HCT116 (cell line): ENCODE measurements at regions not wholly inside any gene's neighbourhood (a gene's known extent, or its start where the extent isn't known, plus 50 kb on each side); places are given as distances from the start of the nearest gene placed in this dataset.

Source experiments
- ATAC-seq: fragments of 200-7000 bp; cut with Tn5 transposase; 2 replicates; pipeline ENCODE4 v1.9.1; 2020; ENCODE audit warnings: mild to moderate bottlenecking, moderate library complexity
- BruUV-seq: library from RNA; stranded (reverse); fragments of 400-500 nt; replicated peaks from 2 replicates; lab custom pipeline; 2021; lab: Mats Ljungman, UMichigan
- CTCF ChIA-PET: fragments of 300-600 bp; sonication (Branson Sonifier 250); formaldehyde crosslinking; loops from one replicate; lab custom pipeline; 2021; ENCODE audit warnings: antibody characterized with exemption; lab: Charles Lee
- POLR2A ChIA-PET: fragments of 300-600, 350-600 bp; sonication (Branson Sonifier 250); formaldehyde crosslinking; loops from one replicate; lab custom pipeline; 2021; ENCODE audit warnings: antibody characterized with exemption; lab: Charles Lee
- RAD21 ChIA-PET, 2 experiments: fragments of 300-600 bp; sonication (Branson Sonifier 250); formaldehyde crosslinking; loops; one replicate each; lab custom pipeline; 2023; ENCODE audit warnings: low total read pairs in 2 of 2; ENCODE audit not compliant: uncharacterized antibody in 2 of 2, unreplicated experiment in 2 of 2, low non-redundant PET in 1 of 2; lab: Charles Lee
- DNase-seq: peaks from one replicate; pipeline ENCODE4 v3.0.0-alpha.2; 2010; ENCODE audit warnings: low read depth, low spot score
- H2AFZ ChIP-seq: fragments of 200-600 bp; shearing (Covaris generic), sonication (generic); 2 replicates; pipeline ENCODE4 v1.6.1; 2017; ENCODE audit warnings: low read depth, mixed run types, mixed read lengths, antibody characterized with exemption, low read length; ENCODE audit not compliant: poor library complexity, severe bottlenecking
- H3K27ac ChIP-seq: 2 replicates; pipeline ENCODE4 v1.5.1; 2012; ENCODE audit warnings: low read depth, low read length
- H3K27me3 ChIP-seq: fragments of 200-600 bp; sonication (generic); 2 replicates; pipeline ENCODE4 v1.6.1; 2016; ENCODE audit warnings: mixed run types, low read length, mixed read lengths; ENCODE audit not compliant: insufficient read depth
- H3K36me3 ChIP-seq, 2 experiments: fragments of 200-500 bp in 1 of 2; fragments of 200-600 bp in 1 of 2; sonication (Bioruptor generic) in 1 of 2; sonication (generic) in 1 of 2; 2 replicates each; pipeline versions ENCODE4 v1.5.1 to v1.6.1; 2014 to 2016; ENCODE audit warnings: low read length in 2 of 2, inconsistent platforms in 1 of 2, mixed read lengths in 1 of 2, mixed run types in 1 of 2; ENCODE audit not compliant: insufficient read depth in 2 of 2, control insufficient read depth in 1 of 2
- H3K4me1 ChIP-seq, 2 experiments: fragments of 200-600 bp in 1 of 2; sonication (generic) in 1 of 2; 2 replicates each; pipeline versions ENCODE4 v1.5.1 to v1.6.1; 2012 to 2017; ENCODE audit warnings: low read length in 2 of 2, inconsistent platforms in 1 of 2, mild to moderate bottlenecking in 1 of 2, mixed read lengths in 1 of 2, mixed run types in 1 of 2, moderate library complexity in 1 of 2; ENCODE audit not compliant: insufficient read depth in 2 of 2, control insufficient read depth in 1 of 2
- H3K4me2 ChIP-seq: fragments of 200-600 bp; sonication (generic); 2 replicates; pipeline ENCODE4 v1.6.1; 2017; ENCODE audit warnings: mixed run types, low read length, mixed read lengths
- H3K4me3 ChIP-seq, 2 experiments: fragments of 200-600 bp in 1 of 2; sonication (generic) in 1 of 2; replicated peaks in 1 of 2; 2 replicates each; pipeline ENCODE4 v1.5.1; 2011 to 2016; ENCODE audit warnings: low read length in 2 of 2, control low read depth in 1 of 2, low read depth in 1 of 2, mild to moderate bottlenecking in 1 of 2, mixed read lengths in 1 of 2, mixed run types in 1 of 2
- H3K79me2 ChIP-seq: fragments of 200-600 bp; sonication (generic); 2 replicates; pipeline ENCODE4 v1.6.1; 2017; ENCODE audit warnings: mild to moderate bottlenecking, mixed run types, low read length, moderate library complexity, mixed read lengths; ENCODE audit not compliant: insufficient read depth
- H3K9ac ChIP-seq: fragments of 200-600 bp; sonication (generic); 2 replicates; pipeline ENCODE4 v1.6.1; 2016; ENCODE audit warnings: low read length, mixed read lengths
- H3K9me2 ChIP-seq: fragments of 200-600 bp; sonication (generic), shearing (Covaris generic); 2 replicates; pipeline ENCODE4 v1.6.1; 2017; ENCODE audit warnings: mixed run types, mild to moderate bottlenecking, moderate library complexity; ENCODE audit not compliant: insufficient read depth
- H3K9me3 ChIP-seq, 2 experiments: fragments of 200-500 bp in 1 of 2; fragments of 200-600 bp in 1 of 2; sonication (Bioruptor generic) in 1 of 2; sonication (generic) in 1 of 2; 2 replicates each; pipeline ENCODE4 v1.6.1; 2014 to 2017; ENCODE audit warnings: low read length in 2 of 2, mixed read lengths in 2 of 2, inconsistent platforms in 1 of 2, low read depth in 1 of 2, mild to moderate bottlenecking in 1 of 2, mixed run types in 1 of 2, moderate library complexity in 1 of 2; ENCODE audit not compliant: control insufficient read depth in 1 of 2, insufficient read depth in 1 of 2
- H4K20me1 ChIP-seq: fragments of 200-600 bp; sonication (generic), shearing (Covaris generic); 2 replicates; pipeline ENCODE4 v1.6.1; 2017; ENCODE audit warnings: mixed run types, mild to moderate bottlenecking, moderate library complexity; ENCODE audit not compliant: insufficient read depth
- CBX3 ChIP-seq: IDR thresholded peaks from 2 replicates; pipeline ENCODE4 v1.6.1; 2012; ENCODE audit warnings: low read depth
- CEBPB ChIP-seq: IDR thresholded peaks from 2 replicates; pipeline ENCODE4 v1.6.1; 2012; ENCODE audit warnings: low read depth
- ELF1 ChIP-seq: IDR thresholded peaks from 2 replicates; pipeline ENCODE4 v1.6.1; 2012; ENCODE audit warnings: low read depth, borderline replicate concordance
- JUND ChIP-seq: IDR thresholded peaks from 2 replicates; pipeline ENCODE4 v1.6.1; 2012
- POLR2A ChIP-seq: IDR thresholded peaks from 2 replicates; pipeline ENCODE4 v1.7.0; 2011; ENCODE audit warnings: borderline replicate concordance; ENCODE audit not compliant: insufficient read depth, insufficient read length; ENCODE audit errors: extremely low read depth
- POLR2AphosphoS5 ChIP-seq: IDR thresholded peaks from 2 replicates; pipeline ENCODE4 v1.6.1; 2011; ENCODE audit warnings: mild to moderate bottlenecking, low read depth, low read length, moderate library complexity
- ZFX ChIP-seq: fragments of 450-650 bp; IDR thresholded peaks from 2 replicates; pipeline ENCODE4 v1.6.1; 2017
- intact Hi-C: fragments of 100-400 bp; cut with micrococcal nuclease; formaldehyde crosslinking; loops from 2 replicates; pipeline ENCODE4 v1.10.0; 2022
- TF ChIP-seq, protein P1 (sequence below): IDR thresholded peaks from 2 replicates; pipeline ENCODE4 v1.6.1; 2011; ENCODE audit warnings: mild to moderate bottlenecking, low read length, moderate library complexity; ENCODE audit not compliant: insufficient replicate concordance; ENCODE audit errors: extremely low read depth
- TF ChIP-seq, protein P2 (sequence below), 3 experiments: fragments of 200-600 bp in 1 of 3; sonication (generic) in 1 of 3; IDR thresholded peaks in 2 of 3; conservative IDR thresholded peaks in 1 of 3; 2 replicates each; pipeline ENCODE4 v1.5.1; 2012 to 2017; ENCODE audit warnings: low read depth in 2 of 3, low read length in 2 of 3, antibody characterized with exemption in 1 of 3, borderline replicate concordance in 1 of 3, control low read depth in 1 of 3, mild to moderate bottlenecking in 1 of 3, mixed read lengths in 1 of 3, mixed run types in 1 of 3, moderate library complexity in 1 of 3; ENCODE audit not compliant: insufficient read depth in 1 of 3
- TF ChIP-seq, protein P3 (sequence below): IDR thresholded peaks from 2 replicates; pipeline ENCODE4 v1.6.1; 2012; ENCODE audit warnings: low read depth

DNA sequence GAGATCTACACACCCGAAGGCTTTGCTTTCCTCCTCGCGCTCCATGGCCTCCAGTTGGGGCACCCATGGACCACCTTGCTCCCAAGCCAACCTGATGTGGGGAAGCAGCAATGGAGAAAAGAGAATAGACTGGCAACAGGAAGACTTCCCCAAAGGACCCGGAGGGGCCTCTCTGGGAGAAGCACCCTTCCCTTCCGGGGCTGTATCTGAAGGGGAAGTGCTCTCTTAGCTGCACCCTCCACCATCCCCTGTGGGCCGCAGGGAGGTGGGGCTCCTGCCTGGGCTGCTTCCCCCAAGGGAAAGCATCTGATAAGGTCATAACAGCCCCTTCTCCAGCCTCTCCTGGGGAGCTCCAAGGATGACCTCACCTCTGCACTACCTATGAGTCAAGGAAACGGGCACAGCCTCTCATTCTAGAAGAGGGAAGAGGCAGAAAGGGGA is 100.2 kb downstream of the RIPK4 start:
- H3K4me1 ChIP-seq, result peaks cover 6 to 14% of the 10 kb centered on the region in 2 experiments; a peak in 3 of 4 replicates
- DNase-seq (no peak), ATAC-seq (no peak)
- ChIA-PET POLR2A (no interaction called here), CTCF (no interaction called here), RAD21 (no interaction called here)
- no peaks in the 10 kb centered on the region for H3K9me2 ChIP-seq
- intact Hi-C loops, result no loop called here
- H3K9ac ChIP-seq, result no peak overlapping the region
- H3K79me2 ChIP-seq, result no peaks in the 10 kb centered on the region
- no peak overlapping the region for H3K27ac ChIP-seq
- no TSS peak for BruUV-seq
- TF ChIP-seq ZFX (no peak), CBX3 (no peak), ELF1 (no peak), CEBPB (no peak), JUND (no peak), POLR2AphosphoS5 (no peak), POLR2A (no peak)
- TF ChIP-seq, protein P1, sequence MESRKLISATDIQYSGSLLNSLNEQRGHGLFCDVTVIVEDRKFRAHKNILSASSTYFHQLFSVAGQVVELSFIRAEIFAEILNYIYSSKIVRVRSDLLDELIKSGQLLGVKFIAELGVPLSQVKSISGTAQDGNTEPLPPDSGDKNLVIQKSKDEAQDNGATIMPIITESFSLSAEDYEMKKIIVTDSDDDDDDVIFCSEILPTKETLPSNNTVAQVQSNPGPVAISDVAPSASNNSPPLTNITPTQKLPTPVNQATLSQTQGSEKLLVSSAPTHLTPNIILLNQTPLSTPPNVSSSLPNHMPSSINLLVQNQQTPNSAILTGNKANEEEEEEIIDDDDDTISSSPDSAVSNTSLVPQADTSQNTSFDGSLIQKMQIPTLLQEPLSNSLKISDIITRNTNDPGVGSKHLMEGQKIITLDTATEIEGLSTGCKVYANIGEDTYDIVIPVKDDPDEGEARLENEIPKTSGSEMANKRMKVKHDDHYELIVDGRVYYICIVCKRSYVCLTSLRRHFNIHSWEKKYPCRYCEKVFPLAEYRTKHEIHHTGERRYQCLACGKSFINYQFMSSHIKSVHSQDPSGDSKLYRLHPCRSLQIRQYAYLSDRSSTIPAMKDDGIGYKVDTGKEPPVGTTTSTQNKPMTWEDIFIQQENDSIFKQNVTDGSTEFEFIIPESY, result no peak
- TF ChIP-seq, protein P2, sequence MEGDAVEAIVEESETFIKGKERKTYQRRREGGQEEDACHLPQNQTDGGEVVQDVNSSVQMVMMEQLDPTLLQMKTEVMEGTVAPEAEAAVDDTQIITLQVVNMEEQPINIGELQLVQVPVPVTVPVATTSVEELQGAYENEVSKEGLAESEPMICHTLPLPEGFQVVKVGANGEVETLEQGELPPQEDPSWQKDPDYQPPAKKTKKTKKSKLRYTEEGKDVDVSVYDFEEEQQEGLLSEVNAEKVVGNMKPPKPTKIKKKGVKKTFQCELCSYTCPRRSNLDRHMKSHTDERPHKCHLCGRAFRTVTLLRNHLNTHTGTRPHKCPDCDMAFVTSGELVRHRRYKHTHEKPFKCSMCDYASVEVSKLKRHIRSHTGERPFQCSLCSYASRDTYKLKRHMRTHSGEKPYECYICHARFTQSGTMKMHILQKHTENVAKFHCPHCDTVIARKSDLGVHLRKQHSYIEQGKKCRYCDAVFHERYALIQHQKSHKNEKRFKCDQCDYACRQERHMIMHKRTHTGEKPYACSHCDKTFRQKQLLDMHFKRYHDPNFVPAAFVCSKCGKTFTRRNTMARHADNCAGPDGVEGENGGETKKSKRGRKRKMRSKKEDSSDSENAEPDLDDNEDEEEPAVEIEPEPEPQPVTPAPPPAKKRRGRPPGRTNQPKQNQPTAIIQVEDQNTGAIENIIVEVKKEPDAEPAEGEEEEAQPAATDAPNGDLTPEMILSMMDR (IDR thresholded peaks at IDR 0.05 in 2 of 3, conservative IDR thresholded peaks at IDR 0.05 in 1 of 3; ENCODE audit: borderline replicate concordance in 1 of 3, insufficient read depth in 1 of 3, low read depth in 2 of 3, low read length in 2 of 3), result no peak
- TF ChIP-seq, protein P3, sequence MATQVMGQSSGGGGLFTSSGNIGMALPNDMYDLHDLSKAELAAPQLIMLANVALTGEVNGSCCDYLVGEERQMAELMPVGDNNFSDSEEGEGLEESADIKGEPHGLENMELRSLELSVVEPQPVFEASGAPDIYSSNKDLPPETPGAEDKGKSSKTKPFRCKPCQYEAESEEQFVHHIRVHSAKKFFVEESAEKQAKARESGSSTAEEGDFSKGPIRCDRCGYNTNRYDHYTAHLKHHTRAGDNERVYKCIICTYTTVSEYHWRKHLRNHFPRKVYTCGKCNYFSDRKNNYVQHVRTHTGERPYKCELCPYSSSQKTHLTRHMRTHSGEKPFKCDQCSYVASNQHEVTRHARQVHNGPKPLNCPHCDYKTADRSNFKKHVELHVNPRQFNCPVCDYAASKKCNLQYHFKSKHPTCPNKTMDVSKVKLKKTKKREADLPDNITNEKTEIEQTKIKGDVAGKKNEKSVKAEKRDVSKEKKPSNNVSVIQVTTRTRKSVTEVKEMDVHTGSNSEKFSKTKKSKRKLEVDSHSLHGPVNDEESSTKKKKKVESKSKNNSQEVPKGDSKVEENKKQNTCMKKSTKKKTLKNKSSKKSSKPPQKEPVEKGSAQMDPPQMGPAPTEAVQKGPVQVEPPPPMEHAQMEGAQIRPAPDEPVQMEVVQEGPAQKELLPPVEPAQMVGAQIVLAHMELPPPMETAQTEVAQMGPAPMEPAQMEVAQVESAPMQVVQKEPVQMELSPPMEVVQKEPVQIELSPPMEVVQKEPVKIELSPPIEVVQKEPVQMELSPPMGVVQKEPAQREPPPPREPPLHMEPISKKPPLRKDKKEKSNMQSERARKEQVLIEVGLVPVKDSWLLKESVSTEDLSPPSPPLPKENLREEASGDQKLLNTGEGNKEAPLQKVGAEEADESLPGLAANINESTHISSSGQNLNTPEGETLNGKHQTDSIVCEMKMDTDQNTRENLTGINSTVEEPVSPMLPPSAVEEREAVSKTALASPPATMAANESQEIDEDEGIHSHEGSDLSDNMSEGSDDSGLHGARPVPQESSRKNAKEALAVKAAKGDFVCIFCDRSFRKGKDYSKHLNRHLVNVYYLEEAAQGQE, result no peak
- no peaks in the 10 kb centered on the region for H3K9me3 ChIP-seq
- H3K4me3 ChIP-seq, result no peak overlapping the region
- H4K20me1 ChIP-seq, result no peaks in the 10 kb centered on the region
- H3K27me3 ChIP-seq, result no peaks in the 10 kb centered on the region
- no peak overlapping the region for H2AFZ ChIP-seq
- no peak overlapping the region for H3K4me2 ChIP-seq
- no peaks in the 10 kb centered on the region for H3K36me3 ChIP-seq
